ENCODE measurements at regions not wholly inside any gene's neighbourhood (a gene's known extent, or its start where the extent isn't known, plus 50 kb on each side); places are given as distances from the start of the nearest gene placed in this dataset.
"Not testable (repeated sequence)": the region's sequence is repeated elsewhere in the genome, so short reads cannot be mapped to it uniquely, and the experiment has no call there.

DNA sequence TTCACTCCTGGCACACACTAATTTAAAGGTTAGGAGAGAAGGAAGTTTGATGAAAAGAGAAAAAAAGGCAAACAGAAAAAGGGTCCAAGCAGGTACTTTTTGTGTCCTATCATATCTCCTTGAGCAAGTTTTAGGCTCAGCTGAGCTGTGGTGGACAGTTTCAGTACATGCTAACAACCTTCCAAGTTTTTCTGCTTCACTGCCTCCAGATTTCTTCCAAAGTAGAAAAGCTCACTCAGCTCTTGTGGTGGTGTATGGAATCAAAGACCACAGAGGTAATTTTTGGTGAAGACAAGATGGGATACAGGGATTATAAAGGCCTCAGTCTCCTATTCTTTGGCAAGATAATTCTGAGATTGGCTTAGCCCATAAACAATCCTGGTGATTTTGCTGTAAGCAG is 921.8 kb downstream of the NR2F1-AS1 start:
- no peaks in the 10 kb centered on the region for H3K9me3 ChIP-seq (replicated peaks in 1 of 2; ENCODE audit: control insufficient read depth in 2 of 2, insufficient read depth in 1 of 2, low read depth in 1 of 2, low read length in 2 of 2)
- no peak overlapping the region for H4K8ac ChIP-seq (ENCODE audit: low read depth, low read length)
- no peak overlapping the region for H3K27ac ChIP-seq (replicated peaks; ENCODE audit: low read length)
- H3K4me3 ChIP-seq (ENCODE audit: low read length in 2 of 2), result no peak overlapping the region
- no peak overlapping the region for H2AK5ac ChIP-seq (ENCODE audit: low read depth, low read length)
- H3K36me3 ChIP-seq (replicated peaks in 1 of 2; ENCODE audit: control insufficient read depth in 2 of 2, insufficient read depth in 2 of 2, low read length in 2 of 2), result no peaks in the 10 kb centered on the region
- H3K23ac ChIP-seq (ENCODE audit: low read depth, low read length, poor library complexity), result no peak overlapping the region
- no peak overlapping the region for H2BK15ac ChIP-seq (ENCODE audit: low read length)
- H3K4ac ChIP-seq (ENCODE audit: low read length), result no peak overlapping the region
- peak overlapping the region; percentile 40 for H2AFZ ChIP-seq (ENCODE audit: low read length)
- H3K4me2 ChIP-seq (ENCODE audit: insufficient read depth, low read length, poor library complexity, severe bottlenecking), result no peak overlapping the region
- H3K18ac ChIP-seq (ENCODE audit: low read length), result no peak overlapping the region
- H4K91ac ChIP-seq (ENCODE audit: low read depth, low read length, poor library complexity), result no peak overlapping the region
- no peak for DNase-seq (ENCODE audit: low spot score)
- H3K27me3 ChIP-seq (ENCODE audit: control insufficient read depth in 3 of 3, insufficient read depth in 3 of 3, low read depth in 1 of 3, low read length in 3 of 3), result no peaks in the 10 kb centered on the region
- no peaks in the 10 kb centered on the region for H3K79me1 ChIP-seq (ENCODE audit: low read depth, low read length)
- no peak overlapping the region for H2BK5ac ChIP-seq (ENCODE audit: low read length)
- no peak overlapping the region for H3K14ac ChIP-seq (ENCODE audit: low read length)
- H3K9ac ChIP-seq (ENCODE audit: low read depth, low read length, poor library complexity), result no peak overlapping the region
- no peak overlapping the region for H2BK12ac ChIP-seq (ENCODE audit: low read length)
- H2BK120ac ChIP-seq (ENCODE audit: low read depth, low read length), result no peak overlapping the region
- H3K4me1 ChIP-seq (ENCODE audit: control insufficient read depth in 2 of 2, insufficient read depth in 1 of 2, low read depth in 1 of 2, low read length in 2 of 2), result peaks cover 3% of the 10 kb centered on the region in 2 donors

DNA sequence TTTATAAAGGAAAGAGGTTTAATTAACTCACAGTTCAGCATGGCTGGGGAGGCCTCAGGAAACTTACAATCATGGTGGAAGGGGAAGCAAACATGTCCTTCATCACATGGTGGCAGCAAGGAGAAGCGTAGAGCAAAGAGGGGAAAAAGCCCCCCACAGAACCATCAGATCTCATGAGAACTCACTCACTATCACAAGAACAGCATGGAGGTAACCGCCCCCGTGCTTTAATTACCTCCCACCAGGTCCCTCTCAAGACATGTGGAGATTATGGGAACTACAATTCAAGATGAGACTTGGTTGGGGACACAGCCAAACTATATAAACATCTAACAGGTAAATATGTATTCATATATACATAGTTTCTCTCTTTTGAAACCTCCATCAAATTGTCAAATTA is 926.4 kb downstream of the NR2F1-AS1 start:
- not testable (repeated sequence) for H2AK5ac ChIP-seq (ENCODE audit: low read depth, low read length); H2AFZ ChIP-seq (ENCODE audit: low read length); H3K9me3 ChIP-seq (replicated peaks in 1 of 2; ENCODE audit: control insufficient read depth in 2 of 2, insufficient read depth in 1 of 2, low read depth in 1 of 2, low read length in 2 of 2); DNase-seq (ENCODE audit: low spot score); H3K4ac ChIP-seq (ENCODE audit: low read length); H3K27ac ChIP-seq (replicated peaks; ENCODE audit: low read length); H2BK120ac ChIP-seq (ENCODE audit: low read depth, low read length); H3K4me3 ChIP-seq (ENCODE audit: low read length in 2 of 2); H3K36me3 ChIP-seq (replicated peaks in 1 of 2; ENCODE audit: control insufficient read depth in 2 of 2, insufficient read depth in 2 of 2, low read length in 2 of 2); H3K18ac ChIP-seq (ENCODE audit: low read length); H2BK12ac ChIP-seq (ENCODE audit: low read length); H3K23ac ChIP-seq (ENCODE audit: low read depth, low read length, poor library complexity); H3K27me3 ChIP-seq (ENCODE audit: control insufficient read depth in 3 of 3, insufficient read depth in 3 of 3, low read depth in 1 of 3, low read length in 3 of 3); H3K14ac ChIP-seq (ENCODE audit: low read length); H3K4me2 ChIP-seq (ENCODE audit: insufficient read depth, low read length, poor library complexity, severe bottlenecking); H4K91ac ChIP-seq (ENCODE audit: low read depth, low read length, poor library complexity); H3K4me1 ChIP-seq (ENCODE audit: control insufficient read depth in 2 of 2, insufficient read depth in 1 of 2, low read depth in 1 of 2, low read length in 2 of 2); H3K79me1 ChIP-seq (ENCODE audit: low read depth, low read length); H2BK15ac ChIP-seq (ENCODE audit: low read length); H3K9ac ChIP-seq (ENCODE audit: low read depth, low read length, poor library complexity); H2BK5ac ChIP-seq (ENCODE audit: low read length); H4K8ac ChIP-seq (ENCODE audit: low read depth, low read length)
- WGBS, 2 donors (ENCODE audit: extremely low coverage in 2 of 2, insufficient read length in 2 of 2, insufficient replicate concordance in 1 of 2), result no CpG with 5 or more reads among the region's 3 CpGs

DNA sequence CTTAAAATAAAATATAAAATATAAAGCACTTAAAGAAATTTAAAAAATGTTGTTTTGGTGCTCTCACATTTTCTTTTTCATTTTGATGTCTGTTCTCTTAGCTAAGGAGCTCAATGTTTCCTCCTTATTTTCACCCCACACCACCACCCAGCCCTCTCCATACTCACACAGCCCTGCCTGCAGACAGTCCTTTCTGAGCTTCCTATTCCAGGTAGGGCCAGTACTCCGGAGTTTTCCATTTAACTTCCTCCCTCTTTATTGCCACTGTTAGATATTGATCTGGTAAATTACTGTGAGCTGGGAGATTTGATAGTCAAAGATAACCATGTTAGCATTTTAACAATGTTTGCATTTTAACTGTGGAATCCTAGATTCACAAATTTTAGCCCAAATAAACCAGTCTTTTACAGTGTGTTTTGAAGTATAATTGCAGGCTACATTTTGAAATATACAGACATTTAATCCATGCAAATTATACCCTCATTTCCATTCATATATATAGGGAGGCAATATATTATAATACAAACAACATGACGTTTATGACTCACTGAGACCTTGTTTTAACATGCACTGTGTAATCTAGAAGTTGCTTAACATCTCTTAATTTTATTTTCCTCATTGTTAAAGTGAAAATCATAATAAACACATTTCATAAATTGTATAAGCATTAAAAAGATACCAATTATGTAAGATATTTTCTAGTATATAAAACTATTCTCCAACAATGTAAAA is 927.1 kb downstream of the NR2F1-AS1 start:
- H3K18ac ChIP-seq (ENCODE audit: low read length), result no peak overlapping the region
- H3K4me2 ChIP-seq (ENCODE audit: insufficient read depth, low read length, poor library complexity, severe bottlenecking), result no peak overlapping the region
- H2BK120ac ChIP-seq (ENCODE audit: low read depth, low read length), result no peak overlapping the region
- H4K91ac ChIP-seq (ENCODE audit: low read depth, low read length, poor library complexity), result no peak overlapping the region
- no peak overlapping the region for H3K27ac ChIP-seq (replicated peaks; ENCODE audit: low read length)
- H3K27me3 ChIP-seq (ENCODE audit: control insufficient read depth in 3 of 3, insufficient read depth in 3 of 3, low read depth in 1 of 3, low read length in 3 of 3), result no peaks in the 10 kb centered on the region
- H3K9ac ChIP-seq (ENCODE audit: low read depth, low read length, poor library complexity), result no peak overlapping the region
- no peak for DNase-seq (ENCODE audit: low spot score)
- no peaks in the 10 kb centered on the region for H3K79me1 ChIP-seq (ENCODE audit: low read depth, low read length)
- H3K9me3 ChIP-seq (replicated peaks in 1 of 2; ENCODE audit: control insufficient read depth in 2 of 2, insufficient read depth in 1 of 2, low read depth in 1 of 2, low read length in 2 of 2), result no peaks in the 10 kb centered on the region
- no peak overlapping the region for H2AK5ac ChIP-seq (ENCODE audit: low read depth, low read length)
- H2BK15ac ChIP-seq (ENCODE audit: low read length), result no peak overlapping the region
- no peak overlapping the region for H4K8ac ChIP-seq (ENCODE audit: low read depth, low read length)
- H3K36me3 ChIP-seq (replicated peaks in 1 of 2; ENCODE audit: control insufficient read depth in 2 of 2, insufficient read depth in 2 of 2, low read length in 2 of 2), result no peaks in the 10 kb centered on the region
- H3K14ac ChIP-seq (ENCODE audit: low read length), result no peak overlapping the region
- H2BK5ac ChIP-seq (ENCODE audit: low read length), result no peak overlapping the region
- WGBS, 2 donors (ENCODE audit: extremely low coverage in 2 of 2, insufficient read length in 2 of 2, insufficient replicate concordance in 1 of 2), result no CpG with 5 or more reads among the region's 2 CpGs
- H3K23ac ChIP-seq (ENCODE audit: low read depth, low read length, poor library complexity), result no peak overlapping the region
- H3K4me3 ChIP-seq (ENCODE audit: low read length in 2 of 2), result no peak overlapping the region
- no peaks in the 10 kb centered on the region for H3K4me1 ChIP-seq (ENCODE audit: control insufficient read depth in 2 of 2, insufficient read depth in 1 of 2, low read depth in 1 of 2, low read length in 2 of 2)
- H3K4ac ChIP-seq (ENCODE audit: low read length), result no peak overlapping the region
- no peak overlapping the region for H2BK12ac ChIP-seq (ENCODE audit: low read length)
- no peak overlapping the region for H2AFZ ChIP-seq (ENCODE audit: low read length)

DNA sequence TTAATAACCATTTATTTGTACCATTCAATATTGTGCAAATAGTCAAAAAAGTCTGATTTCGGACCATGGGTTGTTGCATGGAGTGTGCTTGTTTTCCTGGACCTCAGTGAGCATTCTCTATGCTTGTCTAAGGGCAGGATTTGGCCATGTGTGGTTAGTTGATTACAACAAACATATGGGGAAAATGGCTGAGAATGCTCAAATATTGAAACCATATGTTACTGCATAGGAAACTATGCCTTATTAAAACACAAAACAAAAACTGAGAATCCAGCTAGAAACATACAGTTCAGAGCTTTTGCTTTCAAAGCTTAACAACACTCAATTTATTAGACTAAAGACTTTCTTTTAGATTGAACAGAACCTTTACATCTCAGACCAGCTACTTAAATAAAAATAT is 928.3 kb downstream of the NR2F1-AS1 start:
- Histone ChIP-seq H3K9me3 (replicated peaks in 1 of 2; ENCODE audit: control insufficient read depth in 2 of 2, insufficient read depth in 1 of 2, low read depth in 1 of 2, low read length in 2 of 2) (no peaks in the 10 kb centered on the region), H2AK5ac (ENCODE audit: low read depth, low read length) (no peak overlapping the region), H2BK5ac (ENCODE audit: low read length) (no peak overlapping the region), H3K27me3 (ENCODE audit: control insufficient read depth in 3 of 3, insufficient read depth in 3 of 3, low read depth in 1 of 3, low read length in 3 of 3) (no peaks in the 10 kb centered on the region), H3K23ac (ENCODE audit: low read depth, low read length, poor library complexity) (no peak overlapping the region), H3K4me2 (ENCODE audit: insufficient read depth, low read length, poor library complexity, severe bottlenecking) (no peak overlapping the region), H2AFZ (ENCODE audit: low read length) (no peak overlapping the region), H4K8ac (ENCODE audit: low read depth, low read length) (no peak overlapping the region), H3K9ac (ENCODE audit: low read depth, low read length, poor library complexity) (no peak overlapping the region), H3K79me1 (ENCODE audit: low read depth, low read length) (no peaks in the 10 kb centered on the region), H3K27ac (replicated peaks; ENCODE audit: low read length) (no peak overlapping the region), H3K4ac (ENCODE audit: low read length) (no peak overlapping the region), H3K14ac (ENCODE audit: low read length) (no peak overlapping the region), H3K36me3 (replicated peaks in 1 of 2; ENCODE audit: control insufficient read depth in 2 of 2, insufficient read depth in 2 of 2, low read length in 2 of 2) (no peaks in the 10 kb centered on the region), H3K18ac (ENCODE audit: low read length) (no peak overlapping the region), H2BK120ac (ENCODE audit: low read depth, low read length) (no peak overlapping the region), H2BK15ac (ENCODE audit: low read length) (no peak overlapping the region), H4K91ac (ENCODE audit: low read depth, low read length, poor library complexity) (no peak overlapping the region), H3K4me3 (ENCODE audit: low read length in 2 of 2) (no peak overlapping the region), H3K4me1 (ENCODE audit: control insufficient read depth in 2 of 2, insufficient read depth in 1 of 2, low read depth in 1 of 2, low read length in 2 of 2) (no peaks in the 10 kb centered on the region), H2BK12ac (ENCODE audit: low read length) (no peak overlapping the region)
- WGBS, 2 donors (ENCODE audit: extremely low coverage in 2 of 2, insufficient read length in 2 of 2, insufficient replicate concordance in 1 of 2), result no CpG with 5 or more reads among the region's 1 CpG
- DNase-seq (ENCODE audit: low spot score), result no peak

Measured in neuronal stem cell (in vitro differentiated cells).